Body of pancreas (tissue), 4 donors: ENCODE measurements at regions not wholly inside any gene's neighbourhood (a gene's known extent, or its start where the extent isn't known, plus 50 kb on each side); places are given as distances from the start of the nearest gene placed in this dataset.

Source experiments
- ATAC-seq: fragments of 150-250 bp; one replicate; pipeline ENCODE4 v1.9.1; 2016
- DNase-seq, 4 donors: peaks; one replicate each; pipeline ENCODE4 v3.0.0-alpha.2; 2019
- H3K27ac ChIP-seq, 4 donors: fragments of 200-600 bp; sonication (generic); 1 replicate in 3 of 4; 2 replicates in 1 of 4; pipeline versions ENCODE4 v1.5.1 to v1.6.1; 2016 to 2019; ENCODE audit warnings: mild to moderate bottlenecking in 1 of 4, mixed read lengths in 1 of 4, moderate library complexity in 1 of 4
- H3K27me3 ChIP-seq, 2 donors: fragments of 200-600 bp; sonication (generic); one replicate each; pipeline ENCODE4 v1.6.0; 2016; ENCODE audit warnings: mild to moderate bottlenecking in 1 of 2
- H3K36me3 ChIP-seq, 2 donors: fragments of 200-600 bp; sonication (generic); replicated peaks in 1 of 2; 2 replicates each; pipeline ENCODE4 v1.5.1; 2016; ENCODE audit warnings: low read depth in 2 of 2; ENCODE audit not compliant: insufficient read depth in 1 of 2
- H3K4me1 ChIP-seq: fragments of 200-600 bp; sonication (generic); one replicate; pipeline ENCODE4 v1.6.0; 2016
- H3K4me3 ChIP-seq, 2 donors: fragments of 200-600 bp; sonication (generic); 1 replicate in 1 of 2; 2 replicates in 1 of 2; pipeline ENCODE4 v1.5.1; 2016 to 2019
- H3K9me3 ChIP-seq, 3 donors: fragments of 200-600 bp; sonication (generic); 1 replicate in 2 of 3; 2 replicates in 1 of 3; pipeline ENCODE4 v1.5.1; 2016
- CTCF ChIP-seq, 7 experiments: fragments of 450-650 bp in 4 of 7; fragments of 200-600 bp in 3 of 7; sonication (generic) in 3 of 7; IDR thresholded peaks; one replicate each; pipeline ENCODE4 v1.5.1; 2016 to 2019; ENCODE audit warnings: antibody characterized with exemption in 7 of 7
- POLR2A ChIP-seq, 3 donors: fragments of 450-650 bp; IDR thresholded peaks; one replicate each; pipeline ENCODE4 v1.6.1; 2016; ENCODE audit warnings: antibody characterized with exemption in 3 of 3, mild to moderate bottlenecking in 2 of 3
- WGBS, 2 donors: methylation state at CpG; one replicate each; pipeline ENCODE4 v1.1.5; 2017; 5-methylcytosine and 5-hydroxymethylcytosine counted together
- intact Hi-C: fragments of 100-400 bp; cut with DNase I; formaldehyde crosslinking; loops from one replicate; pipeline ENCODE4 v1.15.1; 2023

- WGBS, 2 donors, result 72 to 81% methylated on average over 2 of the region's 2 CpGs
- ATAC-seq (no peak), DNase-seq (no peak)
- intact Hi-C loops, result no loop called here
- Histone ChIP-seq H3K27ac (no peak overlapping the region), H3K4me3 (no peak overlapping the region), H3K4me1 (no peaks in the 10 kb centered on the region), H3K9me3 (no peaks in the 10 kb centered on the region), H3K36me3 (no peaks in the 10 kb centered on the region), H3K27me3 (no peaks in the 10 kb centered on the region)
- no peak for TF ChIP-seq CTCF (IDR thresholded peaks at IDR 0.05)
- no peak for TF ChIP-seq POLR2A (IDR thresholded peaks at IDR 0.05)
Observed at GRCh38 chr12:85550924-85551323, 270.9 kb downstream of the ALX1 start.

DNA sequence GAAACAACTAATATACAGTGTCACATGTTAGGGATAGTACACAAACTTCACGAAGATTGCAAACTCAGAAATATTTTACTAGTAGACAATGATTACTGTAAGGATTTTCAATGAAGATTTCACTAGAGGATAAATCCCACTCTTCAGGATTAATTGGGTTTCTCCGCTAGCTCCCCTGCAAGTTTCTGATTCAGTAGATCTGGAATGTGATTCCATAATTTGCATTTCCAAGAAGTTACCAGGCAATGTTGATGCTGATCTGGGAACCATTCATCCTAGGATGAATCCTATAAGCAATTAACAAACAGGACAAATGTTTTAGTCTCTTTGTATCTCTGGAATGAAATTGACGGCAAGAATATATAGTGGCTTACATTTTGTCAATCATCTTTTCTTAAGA is 272.4 kb downstream of the ALX1 start:
- 89 to 94% methylated on average over 3 of the region's 3 CpGs for WGBS, 2 donors
- Histone ChIP-seq H3K27me3 (no peaks in the 10 kb centered on the region), H3K27ac (no peak overlapping the region), H3K9me3 (no peaks in the 10 kb centered on the region), H3K36me3 (no peaks in the 10 kb centered on the region), H3K4me1 (no peaks in the 10 kb centered on the region), H3K4me3 (no peak overlapping the region)
- intact Hi-C loops, result no loop called here
- no peak for TF ChIP-seq CTCF (IDR thresholded peaks at IDR 0.05)
- DNase-seq, result no peak
- no peak for ATAC-seq

DNA sequence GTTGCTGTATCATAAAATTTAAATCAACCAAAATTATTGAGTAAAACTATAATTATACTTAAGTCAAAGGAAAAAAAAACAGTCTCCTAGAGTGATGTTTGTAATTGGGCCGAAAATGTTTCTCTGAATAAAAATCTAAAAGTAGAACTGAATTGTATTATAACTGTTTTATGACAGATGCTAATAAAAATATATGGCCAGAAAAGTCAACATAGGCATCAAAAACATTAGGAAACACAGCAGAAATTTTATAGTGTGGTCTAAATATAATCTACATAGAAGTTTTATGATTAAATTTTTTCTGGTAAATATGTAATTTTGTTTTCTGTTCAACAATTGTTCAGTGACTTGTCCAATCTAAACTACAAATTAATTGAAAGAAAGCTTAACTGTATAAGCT is 277.8 kb downstream of the ALX1 start:
- no peak for TF ChIP-seq POLR2A (IDR thresholded peaks at IDR 0.05)
- H3K4me3 ChIP-seq, result no peak overlapping the region
- intact Hi-C loops, result no loop called here
- WGBS, 2 donors, result 87 to 88% methylated on average over 1 of the region's 1 CpG
- no peaks in the 10 kb centered on the region for H3K36me3 ChIP-seq
- H3K27me3 ChIP-seq, result no peaks in the 10 kb centered on the region
- ATAC-seq (no peak), DNase-seq (no peak)
- no peaks in the 10 kb centered on the region for H3K9me3 ChIP-seq
- no peak overlapping the region for H3K27ac ChIP-seq
- no peaks in the 10 kb centered on the region for H3K4me1 ChIP-seq

DNA sequence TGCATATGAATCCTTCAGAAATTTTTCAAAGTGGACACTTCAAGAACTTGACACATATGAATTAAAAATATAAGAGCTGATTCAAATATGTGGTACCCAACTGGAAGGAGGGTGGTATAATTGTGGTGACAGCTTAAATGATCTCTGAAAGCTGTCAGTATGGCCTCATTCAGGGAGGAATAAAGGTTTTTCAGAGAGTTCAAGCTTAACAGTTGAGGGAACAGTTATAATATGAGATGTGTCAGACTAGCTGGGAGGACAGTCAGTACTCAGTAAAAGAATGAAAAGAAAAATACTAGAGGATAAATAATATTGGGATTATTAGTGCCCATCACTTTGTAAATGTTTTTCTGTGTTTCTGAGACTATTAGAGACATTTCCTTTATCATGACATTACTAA is 277.5 kb downstream of the RASSF9 start:
- intact Hi-C loops, result no loop called here
- H3K27ac ChIP-seq, result no peak overlapping the region
- no peak for ATAC-seq
- TF ChIP-seq CTCF (IDR thresholded peaks at IDR 0.05) (no peak), POLR2A (IDR thresholded peaks at IDR 0.05) (no peak)
- H3K27me3 ChIP-seq, result no peaks in the 10 kb centered on the region
- H3K36me3 ChIP-seq, result no peaks in the 10 kb centered on the region
- no peaks in the 10 kb centered on the region for H3K4me1 ChIP-seq
- DNase-seq, result no peak
- no peak overlapping the region for H3K4me3 ChIP-seq
- no peaks in the 10 kb centered on the region for H3K9me3 ChIP-seq

DNA sequence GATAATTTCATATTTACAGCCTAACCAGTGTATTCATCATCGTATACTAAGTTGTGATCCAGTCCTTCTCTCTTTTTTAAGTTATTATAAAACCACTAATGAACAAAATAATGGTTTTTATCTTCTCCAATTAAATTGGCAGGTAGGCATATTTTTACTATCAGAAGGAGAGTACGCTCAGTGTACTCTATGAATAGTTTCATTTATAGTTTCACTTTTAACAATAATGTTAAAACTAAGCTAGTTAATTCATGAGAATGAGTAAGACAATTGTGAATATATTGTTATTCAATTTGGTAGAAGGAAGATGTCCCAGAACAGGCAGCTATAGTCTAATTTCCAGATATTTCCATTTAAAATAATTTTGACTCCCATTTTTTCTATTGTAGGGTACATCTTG is 277.1 kb downstream of the RASSF9 start:
- TF ChIP-seq CTCF (IDR thresholded peaks at IDR 0.05) (no peak), POLR2A (IDR thresholded peaks at IDR 0.05) (no peak)
- H3K27ac ChIP-seq, result no peak overlapping the region
- no peaks in the 10 kb centered on the region for H3K4me1 ChIP-seq
- no peaks in the 10 kb centered on the region for H3K36me3 ChIP-seq
- H3K9me3 ChIP-seq, result no peaks in the 10 kb centered on the region
- intact Hi-C loops, result no loop called here
- no peak for ATAC-seq
- no peak overlapping the region for H3K4me3 ChIP-seq
- WGBS, 2 donors, result 78 to 79% methylated on average over 2 of the region's 2 CpGs
- no peaks in the 10 kb centered on the region for H3K27me3 ChIP-seq
- DNase-seq, result no peak
